ENCODE measurements at regions not wholly inside any gene's neighbourhood (a gene's known extent, or its start where the extent isn't known, plus 50 kb on each side); places are given as distances from the start of the nearest gene placed in this dataset.

GRCh38 chr5:45098483-45098882, 289.7 kb downstream of the MRPS30 start:
- no peak for TF ChIP-seq CTCF (IDR thresholded peaks at IDR 0.05; ENCODE audit: low read depth, low read length)
- no peak for TF ChIP-seq EZH2phosphoT487 (IDR thresholded peaks at IDR 0.05; ENCODE audit: low read depth)
